Smooth muscle cell (in vitro differentiated cells): ENCODE measurements at regions not wholly inside any gene's neighbourhood (a gene's known extent, or its start where the extent isn't known, plus 50 kb on each side); places are given as distances from the start of the nearest gene placed in this dataset.

Source experiments
- DNase-seq: peaks from one replicate; lab custom pipeline; 2025; ENCODE audit not compliant: unreplicated experiment; lab: John Stamatoyannopoulos, UW
- H2AFZ ChIP-seq: fragments of 200-600 bp; sonication (generic); 2 replicates; pipeline ENCODE4 v1.6.0; 2016; ENCODE audit warnings: antibody characterized with exemption, low read depth, mild to moderate bottlenecking
- H3F3A ChIP-seq: fragments of 200-600 bp; sonication (generic); 2 replicates; pipeline ENCODE4 v1.6.0; 2017; ENCODE audit warnings: antibody characterized with exemption, low read depth
- H3K27ac ChIP-seq: fragments of 200-600 bp; sonication (generic); 2 replicates; pipeline ENCODE4 v1.5.1; 2016; ENCODE audit warnings: low read depth, mild to moderate bottlenecking
- H3K27me3 ChIP-seq: fragments of 200-600 bp; sonication (generic); 2 replicates; pipeline ENCODE4 v1.6.1; 2016; ENCODE audit warnings: low read depth, mild to moderate bottlenecking
- H3K36me3 ChIP-seq: fragments of 200-600 bp; sonication (generic); 2 replicates; pipeline ENCODE4 v1.5.1; 2016; ENCODE audit warnings: low read depth
- H3K4me1 ChIP-seq: fragments of 200-600 bp; sonication (generic); 2 replicates; pipeline ENCODE4 v1.5.1; 2016; ENCODE audit warnings: low read depth
- H3K4me2 ChIP-seq: fragments of 200-600 bp; sonication (generic); 2 replicates; pipeline ENCODE4 v1.6.0; 2016; ENCODE audit warnings: mild to moderate bottlenecking
- H3K4me3 ChIP-seq: fragments of 200-600 bp; sonication (generic); 2 replicates; pipeline ENCODE4 v1.5.1; 2016; ENCODE audit warnings: mild to moderate bottlenecking
- H3K79me2 ChIP-seq: fragments of 200-600 bp; sonication (generic); 2 replicates; pipeline ENCODE4 v1.6.0; 2016; ENCODE audit warnings: low read depth, mild to moderate bottlenecking
- H3K9ac ChIP-seq: fragments of 200-600 bp; sonication (generic); 2 replicates; pipeline ENCODE4 v1.6.0; 2016; ENCODE audit warnings: low read depth
- H3K9me3 ChIP-seq: fragments of 200-600 bp; sonication (generic); replicated peaks from 2 replicates; pipeline ENCODE4 v1.5.1; 2016; ENCODE audit warnings: low read depth
- H4K20me1 ChIP-seq: fragments of 200-600 bp; sonication (generic); 2 replicates; pipeline ENCODE4 v1.6.0; 2016; ENCODE audit warnings: low read depth
- CTCF ChIP-seq: fragments of 200-600 bp; sonication (generic); IDR thresholded peaks from 2 replicates; pipeline ENCODE4 v1.5.1; 2017; ENCODE audit warnings: borderline replicate concordance, mild to moderate bottlenecking, antibody characterized with exemption; ENCODE audit not compliant: insufficient read depth, poor library complexity, severe bottlenecking
- WGBS: methylation state at CpG from one replicate; pipeline ENCODE4 v1.1.7; 2016; ENCODE audit warnings: low lambda C conversion rate; 5-methylcytosine and 5-hydroxymethylcytosine counted together

DNA sequence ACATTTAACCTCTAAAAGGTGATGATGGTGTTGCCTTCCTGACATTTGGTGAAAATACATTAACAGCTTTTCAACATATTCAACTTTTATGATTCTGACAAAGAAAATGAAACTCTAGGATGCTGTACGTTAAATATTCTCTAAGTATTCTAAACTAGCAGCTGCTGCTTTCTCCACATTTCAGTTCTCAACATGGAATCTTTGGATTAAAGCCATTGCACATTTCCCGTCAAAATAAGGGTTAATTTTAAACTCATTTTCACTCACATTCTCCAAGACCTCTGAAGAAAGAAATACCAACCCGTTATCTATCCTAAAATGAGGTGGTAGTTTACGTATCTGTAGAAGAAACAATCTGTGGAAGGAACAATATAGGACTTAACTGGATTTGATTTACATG, 655.7 kb upstream of the ARPP21 start:
- no peak overlapping the region for H3K27ac ChIP-seq
- TF ChIP-seq CTCF = no peak
- no peaks in the 10 kb centered on the region for H4K20me1 ChIP-seq
- H3K27me3 ChIP-seq = peaks cover 2% of the 10 kb centered on the region
- no peak for DNase-seq
- H3F3A ChIP-seq = no peaks in the 10 kb centered on the region
- H3K36me3 ChIP-seq = no peaks in the 10 kb centered on the region
- H3K79me2 ChIP-seq = no peaks in the 10 kb centered on the region
- 78% methylated on average over 4 of the region's 4 CpGs for WGBS
- H3K4me2 ChIP-seq = no peak overlapping the region
- H3K9ac ChIP-seq = no peak overlapping the region
- H3K4me1 ChIP-seq = no peaks in the 10 kb centered on the region
- H3K4me3 ChIP-seq = no peak overlapping the region
- H3K9me3 ChIP-seq = no peaks in the 10 kb centered on the region
- H2AFZ ChIP-seq = no peak overlapping the region

- no peak for DNase-seq
- Histone ChIP-seq H3K4me2 (no peak overlapping the region), H2AFZ (no peak overlapping the region), H4K20me1 (no peaks in the 10 kb centered on the region), H3F3A (no peaks in the 10 kb centered on the region), H3K4me3 (no peak overlapping the region), H3K79me2 (no peaks in the 10 kb centered on the region), H3K4me1 (no peaks in the 10 kb centered on the region), H3K9ac (no peak overlapping the region), H3K27me3 (peaks cover 2% of the 10 kb centered on the region), H3K36me3 (no peaks in the 10 kb centered on the region), H3K9me3 (no peaks in the 10 kb centered on the region), H3K27ac (no peak overlapping the region)
- WGBS = 91% methylated on average over 12 of the region's 22 CpGs
- TF ChIP-seq CTCF = no peak
Measured at GRCh38 chr3:34988296-34988695, 651.0 kb upstream of the ARPP21 start.

GRCh38 chr3:34995796-34996430, 643.4 kb upstream of the ARPP21 start:
- Histone ChIP-seq H3K27ac (no peak overlapping the region), H3K36me3 (no peaks in the 10 kb centered on the region), H3K79me2 (no peaks in the 10 kb centered on the region), H4K20me1 (no peaks in the 10 kb centered on the region), H3K4me2 (no peak overlapping the region), H3K27me3 (no peaks in the 10 kb centered on the region), H3K9me3 (no peaks in the 10 kb centered on the region), H3F3A (no peaks in the 10 kb centered on the region), H3K9ac (no peak overlapping the region), H3K4me3 (no peak overlapping the region), H3K4me1 (no peaks in the 10 kb centered on the region), H2AFZ (no peak overlapping the region)
- 86% methylated on average over 2 of the region's 2 CpGs for WGBS
- TF ChIP-seq CTCF = no peak
- DNase-seq = no peak

DNA sequence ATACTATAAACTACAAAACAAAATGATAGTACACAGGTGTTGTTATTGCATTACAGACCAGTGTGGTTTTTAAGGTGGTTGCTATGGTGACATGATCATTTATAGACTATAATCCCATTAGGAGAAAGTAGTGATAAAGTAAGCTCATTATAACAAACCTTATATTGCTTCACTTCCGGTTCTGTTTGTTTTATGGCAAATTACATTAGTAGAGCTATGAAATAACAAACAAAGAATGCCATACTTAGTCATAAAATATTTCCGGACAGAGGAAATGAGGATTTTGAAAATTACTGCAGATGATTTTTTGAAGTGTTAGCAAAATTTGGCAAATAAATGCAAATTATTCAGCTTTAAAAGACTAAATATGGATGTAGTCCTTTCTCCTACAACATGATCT, 640.4 kb upstream of the ARPP21 start:
- H3F3A ChIP-seq = no peaks in the 10 kb centered on the region
- H2AFZ ChIP-seq = no peak overlapping the region
- H3K4me1 ChIP-seq = no peaks in the 10 kb centered on the region
- DNase-seq = no peak
- H3K9ac ChIP-seq = no peak overlapping the region
- H3K4me2 ChIP-seq = no peak overlapping the region
- H3K36me3 ChIP-seq = no peaks in the 10 kb centered on the region
- 92% methylated on average over 2 of the region's 2 CpGs for WGBS
- no peaks in the 10 kb centered on the region for H4K20me1 ChIP-seq
- no peaks in the 10 kb centered on the region for H3K27me3 ChIP-seq
- H3K79me2 ChIP-seq = no peaks in the 10 kb centered on the region
- H3K9me3 ChIP-seq = no peaks in the 10 kb centered on the region
- no peak overlapping the region for H3K4me3 ChIP-seq
- TF ChIP-seq CTCF = no peak
- H3K27ac ChIP-seq = no peak overlapping the region
